ENCODE measurements at regions not wholly inside any gene's neighbourhood (a gene's known extent, or its start where the extent isn't known, plus 50 kb on each side); places are given as distances from the start of the nearest gene placed in this dataset.
"Not testable (repeated sequence)": the region's sequence is repeated elsewhere in the genome, so short reads cannot be mapped to it uniquely, and the experiment has no call there.

DNA sequence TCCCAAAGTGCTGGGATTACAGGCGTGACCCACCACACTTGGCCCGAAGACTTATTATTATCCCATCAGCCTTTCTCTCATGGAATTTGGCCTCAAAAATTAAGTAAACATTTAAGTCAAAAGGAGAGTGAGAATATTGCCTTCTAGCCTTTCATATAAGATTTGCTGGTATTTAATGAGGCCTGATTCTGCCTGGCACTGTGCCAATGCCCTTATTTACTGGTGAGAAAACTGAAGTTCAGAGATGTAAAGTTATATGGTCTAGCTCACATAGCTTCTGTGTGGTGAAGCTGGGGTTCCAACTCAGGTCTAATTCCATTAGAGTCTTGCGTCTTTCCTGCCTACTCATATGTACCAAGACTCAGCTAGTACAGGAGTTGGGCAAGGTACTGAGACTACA is 260.2 kb downstream of the SDHAF3 start:
- no peak for DNase-seq (ENCODE audit: low spot score)

DNA sequence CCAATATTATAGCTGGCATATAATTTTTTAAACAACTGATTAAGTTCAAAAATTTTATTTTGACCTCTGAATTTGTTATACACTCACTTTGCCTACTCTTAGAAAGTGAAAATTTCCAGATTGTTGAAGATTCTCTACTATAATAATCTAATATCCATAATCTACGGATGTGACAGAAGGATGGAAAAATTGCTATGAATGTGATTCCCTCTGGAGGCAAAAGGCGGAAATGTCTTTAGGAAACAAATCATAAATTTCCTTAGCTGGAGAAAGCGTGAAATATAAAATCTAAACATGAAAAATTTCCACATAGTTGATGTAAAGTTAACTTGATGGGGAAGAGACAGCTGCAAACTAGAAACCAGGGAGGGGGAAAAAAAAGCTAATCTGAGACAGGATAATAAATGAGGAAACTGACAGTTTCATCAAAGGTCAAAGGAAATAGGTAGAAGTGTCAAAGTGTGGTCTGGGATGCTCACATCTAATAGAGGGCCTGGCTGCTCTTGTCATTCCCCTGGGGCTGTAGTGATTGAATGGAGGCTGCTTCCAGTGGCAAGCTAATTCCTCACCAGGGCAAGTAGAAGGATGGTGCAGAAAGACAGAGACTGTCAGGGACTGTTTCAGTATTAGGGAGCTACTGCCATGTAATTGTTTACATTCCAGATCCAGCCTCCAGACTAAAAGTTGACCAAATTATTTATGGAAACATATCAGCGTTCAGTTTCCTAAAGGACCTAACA is 264.5 kb downstream of the SDHAF3 start:
- no peak for DNase-seq (ENCODE audit: low spot score)

DNA sequence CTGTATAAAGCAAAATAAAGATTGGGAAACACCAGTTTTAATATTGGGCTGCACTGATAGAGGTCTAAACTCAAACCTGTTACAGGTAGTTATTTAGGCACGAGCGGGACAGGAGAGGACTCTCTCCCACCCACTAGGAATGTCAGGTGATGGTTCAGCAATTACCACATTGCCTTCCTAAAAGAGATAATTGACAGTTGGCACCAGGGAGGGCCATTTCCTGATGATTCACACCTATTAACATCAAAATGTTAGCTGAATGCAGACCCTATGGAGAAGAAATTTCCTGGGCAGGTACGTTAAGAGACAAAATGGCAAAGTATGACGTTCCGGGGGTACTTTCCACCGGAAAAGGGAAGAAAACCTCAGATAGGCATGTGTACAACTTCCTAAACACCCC is 272.6 kb downstream of the SDHAF3 start:
- no peak for DNase-seq (ENCODE audit: low spot score)

DNA sequence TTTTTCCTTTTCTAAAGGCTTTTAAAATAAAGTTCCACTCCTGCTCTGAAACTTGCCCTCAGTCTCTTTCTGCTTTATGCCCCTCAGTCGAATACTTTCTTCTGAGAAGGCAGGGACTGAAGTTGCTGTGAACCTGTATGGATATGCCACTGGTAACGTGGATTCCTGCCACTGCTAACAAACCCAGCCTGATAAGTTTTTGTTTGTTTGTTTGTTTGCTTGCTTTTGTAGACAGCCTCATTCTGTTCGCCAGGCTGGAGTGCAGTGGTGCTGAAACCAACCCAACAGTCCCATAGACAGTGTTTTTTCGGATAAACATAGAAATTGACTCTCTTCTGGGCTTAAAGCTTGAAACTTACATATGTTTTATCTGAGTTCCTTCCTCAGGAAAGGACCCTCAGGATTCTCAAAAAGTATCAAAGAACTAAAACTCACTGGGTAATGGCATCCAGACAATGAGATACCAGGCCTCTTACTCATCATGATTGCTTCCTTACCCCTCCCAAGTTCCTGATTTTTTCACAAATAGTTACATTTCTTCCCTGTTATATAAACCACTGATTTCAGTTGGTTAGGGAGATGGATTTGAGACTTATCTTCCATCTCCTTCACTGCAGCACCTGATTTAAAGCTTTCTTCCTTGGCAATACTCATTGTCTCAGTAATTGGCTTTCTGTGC is 273.6 kb downstream of the SDHAF3 start:
- no peak for DNase-seq (ENCODE audit: low spot score)

DNA sequence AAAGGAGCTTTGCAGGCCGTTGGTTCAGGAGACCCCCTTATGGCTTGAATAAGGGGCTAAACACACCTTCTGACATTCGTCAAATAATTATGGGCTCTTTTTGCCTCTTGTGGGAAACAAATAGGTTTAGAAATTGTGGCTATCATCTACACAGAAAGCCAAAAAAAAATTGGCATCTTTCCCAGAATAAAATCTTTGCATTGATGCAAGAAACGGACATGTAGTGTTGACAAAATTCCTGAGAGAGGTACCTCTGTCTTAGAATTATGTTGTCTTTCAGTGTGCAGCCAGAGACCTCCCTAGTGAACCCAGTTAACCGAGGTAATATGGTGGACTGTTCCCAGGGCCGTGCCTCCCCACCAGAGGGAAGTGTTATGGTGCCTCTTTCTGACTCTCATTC is 283.9 kb downstream of the SDHAF3 start:
- no peak for DNase-seq (ENCODE audit: low spot score)

DNA sequence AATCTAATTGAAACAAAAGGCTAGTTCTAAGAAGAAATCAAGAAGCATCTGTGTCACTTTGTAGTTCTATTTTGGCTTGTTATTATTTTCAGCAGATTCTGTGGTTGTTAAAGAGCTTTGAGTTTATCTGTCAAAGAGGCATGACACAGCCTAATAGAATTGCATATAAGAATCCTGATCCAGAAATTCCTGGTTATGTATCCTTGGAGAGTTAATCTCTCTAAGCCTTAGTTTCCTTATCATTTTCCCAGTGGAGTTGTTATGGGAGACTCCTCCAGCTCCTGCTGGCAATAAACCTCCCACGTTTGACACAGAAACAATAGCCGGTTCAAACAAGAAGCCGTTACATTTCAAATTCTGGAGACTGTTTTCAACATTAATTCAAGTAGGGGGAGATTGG is 288.3 kb downstream of the SDHAF3 start:
- DNase-seq (ENCODE audit: low spot score) = no peak

DNA sequence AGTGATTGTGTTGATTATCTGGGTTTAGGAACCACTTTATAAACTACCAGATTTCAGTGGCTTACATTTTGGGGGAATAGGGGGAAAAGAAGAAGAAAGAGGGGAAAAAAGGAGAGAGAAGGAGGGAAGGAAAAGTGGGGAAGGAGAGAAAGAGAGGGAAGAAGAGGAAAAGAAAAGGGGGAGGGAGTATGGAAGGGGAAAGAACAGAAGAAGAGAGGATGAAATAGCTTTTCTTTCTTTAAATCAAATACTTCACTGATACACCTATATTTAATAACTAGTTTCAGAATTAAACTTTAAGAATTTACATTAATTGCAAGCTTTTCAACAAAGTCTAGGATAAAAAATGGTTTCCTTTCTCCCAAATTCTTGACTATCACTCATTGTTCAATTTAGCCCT is 289.6 kb downstream of the SDHAF3 start:
- no peak for DNase-seq (ENCODE audit: low spot score)

DNA sequence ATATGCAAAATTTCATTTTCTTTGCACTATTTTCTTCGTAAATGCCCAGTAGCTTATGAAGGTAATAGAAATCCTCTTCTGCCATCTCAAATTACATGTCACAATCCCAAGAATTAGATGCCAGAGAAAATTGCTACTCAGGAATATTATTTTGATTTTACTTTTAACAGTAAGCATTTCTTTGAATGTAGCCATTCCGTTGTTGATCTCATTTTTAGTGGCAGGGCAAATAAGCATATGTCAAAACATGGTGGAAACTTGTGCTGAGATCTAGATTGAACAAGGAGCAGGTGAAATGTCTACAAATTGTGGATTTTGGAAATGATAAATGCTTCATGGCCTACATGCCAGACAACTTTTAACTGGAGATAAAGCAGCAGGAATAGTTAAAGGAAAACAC is 291.8 kb downstream of the SDHAF3 start:
- DNase-seq (ENCODE audit: low spot score) = no peak

DNA sequence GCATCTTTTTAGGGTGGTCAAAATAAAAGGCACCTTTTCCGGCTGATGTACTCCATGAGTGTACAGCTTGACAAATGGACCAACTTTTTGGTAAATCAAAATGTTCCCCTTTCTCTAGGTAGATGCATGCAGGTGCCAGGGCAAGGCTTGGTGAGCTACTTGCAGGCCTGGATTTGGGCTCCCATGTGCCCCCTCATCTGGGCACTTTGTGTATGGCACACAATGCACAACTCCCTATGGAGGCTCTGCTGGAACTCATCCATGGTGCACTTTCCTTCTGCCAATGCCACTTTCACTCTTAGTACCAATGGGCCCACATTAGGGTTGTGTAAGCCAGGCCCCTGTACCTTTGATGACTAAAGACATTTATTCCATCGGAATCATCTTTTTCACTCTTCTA is 300.8 kb downstream of the SDHAF3 start:
- DNase-seq (ENCODE audit: low spot score) = no peak

DNA sequence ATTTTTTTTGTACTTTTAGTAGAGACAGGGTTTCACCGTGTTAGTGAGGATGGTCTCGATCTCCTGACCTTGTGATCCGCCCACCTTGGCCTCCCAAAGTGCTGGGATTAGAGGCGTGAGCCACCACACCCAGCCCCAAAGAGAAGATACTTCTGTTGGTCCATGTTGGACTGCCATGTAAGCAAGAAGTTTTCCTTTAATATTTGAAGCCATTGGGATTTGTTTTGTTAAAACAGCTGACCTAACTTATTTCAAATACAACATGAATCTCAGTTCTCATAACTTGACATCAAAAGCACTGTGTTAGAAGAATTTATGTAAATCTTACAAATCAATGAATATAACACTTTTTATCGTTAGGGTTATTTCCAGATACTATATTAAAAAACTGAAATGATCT is 302.4 kb downstream of the SDHAF3 start:
- no peak for DNase-seq (ENCODE audit: low spot score)

DNA sequence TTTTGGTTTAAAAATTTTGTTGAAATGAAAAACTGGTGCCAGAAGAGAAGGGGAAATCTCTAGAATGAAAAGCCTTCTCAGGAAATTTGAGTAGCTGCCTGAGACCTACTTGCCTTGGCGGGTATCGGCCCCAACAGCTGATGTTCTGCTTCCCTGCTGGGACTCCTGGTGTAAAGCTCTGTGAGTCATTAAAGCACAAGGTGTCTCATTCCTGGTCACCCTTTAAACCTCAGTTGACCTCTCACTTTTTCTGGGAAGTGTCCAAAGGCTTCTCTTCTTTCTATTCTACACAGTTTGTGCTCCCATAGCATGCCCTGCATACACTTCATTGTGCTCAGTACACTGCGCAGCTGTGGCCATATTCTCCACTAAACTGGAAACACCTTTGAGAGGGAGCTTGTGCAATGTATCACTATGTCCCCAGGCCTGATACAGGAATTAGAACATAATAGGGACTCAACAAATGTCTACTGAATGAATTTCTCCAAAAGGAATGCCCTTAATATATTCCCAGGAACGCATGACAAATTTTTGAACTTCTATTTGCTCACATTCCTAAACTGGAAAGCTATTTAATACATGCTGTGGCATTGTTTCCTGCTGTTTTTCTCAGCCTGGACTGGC is 303.9 kb downstream of the SDHAF3 start:
- no peak for DNase-seq (ENCODE audit: low spot score)

DNA sequence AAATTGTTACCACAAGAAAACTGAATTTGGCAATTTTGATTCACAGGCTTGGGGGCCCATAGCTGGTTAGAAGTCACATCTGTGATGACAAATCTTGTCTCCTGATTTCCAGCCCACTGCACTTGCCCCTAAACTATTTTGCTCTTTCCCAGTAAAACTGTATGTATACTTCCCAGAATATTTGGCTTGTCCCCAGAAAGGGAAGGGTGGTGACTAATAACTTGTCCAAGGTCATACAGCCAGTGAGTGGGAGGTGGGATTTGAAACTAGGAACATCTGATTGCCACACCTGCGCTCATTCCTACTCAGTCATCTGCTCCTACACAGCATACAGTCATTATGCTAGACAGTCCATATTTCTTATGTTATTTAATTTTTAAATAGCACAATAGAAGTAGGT is 304.5 kb downstream of the SDHAF3 start:
- no peak for DNase-seq (ENCODE audit: low spot score)

DNA sequence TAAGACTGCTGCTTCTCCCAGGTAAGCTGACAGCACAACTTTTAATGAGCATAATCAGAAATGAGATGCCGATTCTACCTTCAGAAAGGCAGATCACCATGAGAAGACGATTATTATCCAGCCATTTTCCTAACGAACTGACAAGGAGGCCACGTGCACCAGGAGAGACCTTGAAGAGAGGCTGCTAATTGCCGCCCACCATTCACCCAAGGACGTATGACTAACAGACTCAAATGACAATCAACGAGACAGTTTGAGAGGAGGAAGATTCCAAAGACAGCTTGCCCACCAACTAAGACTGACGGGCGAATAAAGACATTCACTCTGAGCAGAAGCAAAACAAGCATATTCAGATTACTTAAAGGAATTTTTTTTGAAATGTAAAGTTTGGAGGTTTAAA is 301.9 kb upstream of the TAC1 start:
- DNase-seq (ENCODE audit: low spot score) = no peak

DNA sequence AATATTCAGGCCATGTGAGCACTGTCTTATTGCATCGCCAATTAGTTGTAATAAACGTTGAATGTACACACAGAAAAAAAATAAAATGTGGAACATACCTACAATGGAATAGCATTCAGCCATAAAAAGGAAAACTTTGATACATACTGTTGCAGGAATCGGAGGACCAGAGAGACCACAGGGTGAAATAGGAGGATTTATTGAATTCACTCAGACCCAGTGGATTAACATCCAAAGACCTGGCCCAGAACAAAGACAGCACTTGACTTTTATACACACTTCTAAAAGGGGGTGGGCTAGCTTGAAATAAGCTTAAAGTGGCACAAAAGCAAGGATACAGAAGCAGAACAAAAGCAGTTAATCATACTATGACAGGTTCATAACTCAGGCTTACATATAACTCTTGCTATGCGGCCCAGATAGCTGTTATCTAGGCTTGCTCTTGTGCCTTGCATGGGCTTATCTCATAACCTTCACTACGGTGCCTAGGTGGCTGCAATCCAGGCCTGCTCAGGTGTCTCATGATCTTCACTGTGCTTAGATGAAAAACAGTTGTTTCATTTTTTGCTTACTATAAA is 292.2 kb upstream of the TAC1 start:
- no peak for DNase-seq (ENCODE audit: low spot score)

DNA sequence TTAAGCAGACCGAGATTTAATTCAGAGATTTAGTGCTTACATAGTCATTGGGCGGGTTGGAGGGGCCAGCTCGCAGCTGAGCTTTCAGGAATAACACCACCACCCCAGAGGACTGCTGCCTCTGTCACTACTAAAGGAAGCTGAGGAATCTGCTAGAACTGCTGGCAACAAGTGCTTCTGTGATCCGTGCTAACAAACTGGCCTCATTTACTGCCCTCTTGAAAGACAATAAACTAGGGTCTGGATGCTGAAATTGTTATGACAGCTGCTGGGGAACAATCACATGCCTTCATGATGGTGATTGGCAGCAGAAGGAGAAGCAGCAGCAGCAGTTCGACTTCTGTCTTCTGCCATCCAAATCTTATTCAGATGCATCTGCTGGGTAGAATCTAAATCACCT is 285.5 kb upstream of the TAC1 start:
- DNase-seq (ENCODE audit: low spot score) = no peak

DNA sequence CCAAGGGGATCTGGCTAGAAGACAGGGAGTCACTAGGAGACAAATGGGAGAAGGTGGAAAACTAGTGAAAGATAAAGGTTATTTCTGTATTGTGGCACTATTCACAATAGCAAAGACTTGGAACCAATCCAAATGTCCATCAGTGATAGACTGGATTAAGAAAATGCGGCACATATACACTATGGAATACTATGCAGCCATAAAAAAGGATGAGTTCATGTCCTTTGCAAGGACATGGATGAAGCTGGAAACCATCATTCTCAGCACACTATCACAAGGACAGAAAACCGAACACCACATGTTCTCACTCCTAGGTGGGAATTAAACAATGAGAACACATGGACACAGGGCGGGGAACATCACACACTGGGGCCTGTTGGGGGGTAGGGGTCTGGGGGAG is 282.4 kb upstream of the TAC1 start:
- not testable (repeated sequence) for DNase-seq (ENCODE audit: low spot score)

DNA sequence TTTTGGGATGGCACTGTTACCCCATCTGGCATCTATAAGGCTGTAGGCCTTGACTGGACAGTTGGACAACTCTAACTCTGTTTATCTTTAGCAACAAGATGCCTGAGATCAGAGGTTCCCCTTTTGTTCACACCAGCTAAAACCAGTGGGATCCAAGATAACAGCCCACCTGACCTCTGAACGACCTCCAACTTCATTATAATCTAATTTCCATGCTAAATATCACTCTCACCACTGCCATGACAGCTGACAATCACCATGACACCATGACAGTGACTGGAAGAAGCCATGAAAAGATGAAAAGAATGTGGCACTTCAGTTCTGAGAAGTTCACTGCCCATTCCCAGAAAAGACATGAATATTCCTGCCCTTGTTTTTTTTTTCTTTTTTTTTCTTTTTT is 281.4 kb upstream of the TAC1 start:
- DNase-seq (ENCODE audit: low spot score) = no peak

DNA sequence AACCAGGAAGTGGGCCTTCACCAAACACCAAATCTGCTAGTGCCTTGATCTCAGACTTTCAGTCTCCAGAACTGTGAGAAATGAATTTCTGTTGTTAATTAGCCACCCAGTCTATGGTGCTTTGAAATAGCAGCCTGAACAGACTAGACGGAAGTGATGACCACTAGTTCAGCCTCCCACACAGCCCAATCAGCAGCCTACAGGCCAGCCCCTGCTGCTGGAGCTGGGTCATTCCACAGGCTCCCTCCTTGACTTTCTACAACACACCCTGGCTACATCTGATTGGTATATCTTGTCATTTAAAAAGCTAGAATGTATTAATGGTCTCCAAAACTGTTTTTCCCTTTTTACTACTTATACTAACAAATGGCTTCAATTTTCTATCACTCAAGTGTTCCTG is 277.2 kb upstream of the TAC1 start:
- DNase-seq (ENCODE audit: low spot score) = no peak

DNA sequence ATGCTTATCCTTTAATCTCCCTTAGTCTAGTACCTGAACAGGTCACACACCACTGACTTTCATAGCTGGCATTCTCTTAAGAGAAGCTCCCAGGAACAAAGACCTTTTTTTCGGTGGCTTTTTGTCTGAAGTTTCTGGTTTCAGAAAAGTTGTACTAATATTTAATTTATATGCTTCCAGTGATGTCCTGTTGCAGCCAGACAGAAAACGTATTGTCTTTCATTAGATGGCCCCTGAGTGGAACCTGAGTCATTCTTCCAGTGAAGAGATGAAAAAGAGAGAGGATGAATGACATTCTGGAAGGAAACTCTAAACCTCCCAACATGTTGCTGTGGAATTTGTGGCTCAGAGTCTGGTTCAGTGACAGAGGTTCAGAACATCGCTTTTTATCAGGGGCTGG is 274.8 kb upstream of the TAC1 start:
- peak; percentile 65 for DNase-seq (ENCODE audit: low spot score)

DNA sequence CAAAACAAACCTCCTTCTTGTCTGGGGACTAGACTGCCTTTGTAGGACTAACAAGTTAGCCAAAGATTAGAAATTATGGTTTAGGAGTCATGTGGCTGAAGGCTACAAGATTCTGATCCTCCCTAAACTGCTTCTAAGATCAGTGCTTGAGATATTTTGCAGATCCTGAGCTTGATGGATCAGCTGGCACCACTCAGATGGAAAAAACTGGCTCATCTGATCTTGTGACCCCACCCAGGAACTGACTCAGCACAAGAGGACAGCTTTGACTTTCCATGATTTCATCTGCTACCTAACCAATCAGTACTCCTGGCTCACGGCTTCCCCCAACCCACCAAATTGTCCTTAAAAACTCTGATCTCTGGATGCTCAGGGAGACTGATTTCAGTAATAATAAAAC is 271.5 kb upstream of the TAC1 start:
- DNase-seq (ENCODE audit: low spot score) = no peak

DNA sequence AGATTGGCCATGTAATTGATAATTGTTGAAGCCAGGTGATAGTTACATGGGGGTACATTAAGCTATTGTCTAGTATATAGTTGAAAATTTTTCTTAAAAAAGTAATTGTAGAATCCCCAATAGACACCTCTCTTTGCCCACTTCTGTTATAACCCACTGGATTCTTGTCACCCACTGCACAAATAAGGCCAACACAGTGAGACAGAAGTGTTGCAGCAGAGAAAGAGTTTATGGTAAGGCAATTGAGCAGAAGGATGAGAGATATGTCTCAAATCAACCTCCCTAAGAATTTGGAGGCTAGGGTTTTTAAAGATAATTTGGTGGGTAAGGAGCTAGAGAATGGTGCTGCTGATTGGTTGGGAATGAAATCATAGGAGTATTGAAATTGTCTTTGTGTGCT is 270.3 kb upstream of the TAC1 start:
- no peak for DNase-seq (ENCODE audit: low spot score)

DNA sequence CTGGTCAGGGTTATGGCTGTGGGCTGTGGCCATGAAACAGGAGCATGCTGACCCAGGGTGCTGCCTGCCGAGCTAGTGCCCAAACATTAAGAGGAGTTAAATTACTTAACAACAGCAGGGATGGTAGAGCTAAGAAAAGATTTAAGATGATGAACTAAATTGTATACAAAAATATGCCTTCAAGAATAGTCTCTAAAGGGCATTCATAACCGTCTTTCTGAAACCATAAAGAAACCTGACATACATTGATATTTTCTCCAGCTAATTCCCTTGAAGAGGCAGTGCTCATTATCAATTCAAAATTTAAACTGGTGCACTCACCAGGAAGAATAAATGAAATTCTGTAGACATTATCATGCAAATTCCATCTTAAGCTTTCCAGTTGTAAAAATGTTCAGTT is 265.8 kb upstream of the TAC1 start:
- no peak for DNase-seq (ENCODE audit: low spot score)

DNA sequence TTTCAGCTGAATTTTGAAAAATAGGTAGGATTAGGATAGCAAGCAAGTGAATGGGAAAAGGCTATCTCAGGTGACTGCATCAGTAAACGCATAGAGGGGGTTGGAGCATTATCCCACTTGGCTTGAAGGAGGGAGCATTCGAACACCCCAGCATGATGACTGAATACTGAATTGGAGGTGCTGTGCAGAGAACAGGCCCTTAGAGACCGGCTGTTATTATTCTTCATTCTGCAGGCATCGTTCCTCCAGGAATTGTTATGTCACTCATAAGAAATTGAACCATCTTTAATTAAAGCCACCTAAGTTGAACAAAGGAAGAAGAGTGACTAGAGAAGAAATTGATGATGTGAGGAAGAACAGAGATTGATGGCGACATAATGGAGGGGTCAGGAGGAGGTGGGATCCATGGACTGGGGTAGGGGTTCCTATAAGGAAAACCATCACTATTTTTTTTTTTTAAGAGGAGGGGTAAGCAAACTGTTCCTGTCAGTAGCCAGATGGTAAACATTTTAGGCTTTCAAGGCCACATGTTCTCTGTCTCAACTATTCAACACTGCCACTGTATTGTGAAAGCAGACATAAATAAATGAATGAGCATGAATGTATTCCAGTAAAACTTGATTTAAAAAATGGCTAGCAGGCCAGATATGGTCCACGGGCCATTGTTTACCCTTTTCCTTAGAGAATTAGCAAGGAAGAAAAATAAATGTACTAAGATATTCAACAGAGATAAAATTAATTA is 264.7 kb upstream of the TAC1 start:
- DNase-seq (ENCODE audit: low spot score) = no peak
